ENCODE measurements at regions not wholly inside any gene's neighbourhood (a gene's known extent, or its start where the extent isn't known, plus 50 kb on each side); places are given as distances from the start of the nearest gene placed in this dataset.

GRCh38 chr1:55888685-55889317 lies 673.6 kb upstream of the USP24 start:
- H3K27ac Mint-ChIP-seq (ENCODE audit: unreplicated experiment), result no peak overlapping the region
- DNase-seq (ENCODE audit: low spot score), result no peak
- H3K4me3 Mint-ChIP-seq (ENCODE audit: unreplicated experiment), result no peak overlapping the region
- TF ChIP-seq, protein P1, sequence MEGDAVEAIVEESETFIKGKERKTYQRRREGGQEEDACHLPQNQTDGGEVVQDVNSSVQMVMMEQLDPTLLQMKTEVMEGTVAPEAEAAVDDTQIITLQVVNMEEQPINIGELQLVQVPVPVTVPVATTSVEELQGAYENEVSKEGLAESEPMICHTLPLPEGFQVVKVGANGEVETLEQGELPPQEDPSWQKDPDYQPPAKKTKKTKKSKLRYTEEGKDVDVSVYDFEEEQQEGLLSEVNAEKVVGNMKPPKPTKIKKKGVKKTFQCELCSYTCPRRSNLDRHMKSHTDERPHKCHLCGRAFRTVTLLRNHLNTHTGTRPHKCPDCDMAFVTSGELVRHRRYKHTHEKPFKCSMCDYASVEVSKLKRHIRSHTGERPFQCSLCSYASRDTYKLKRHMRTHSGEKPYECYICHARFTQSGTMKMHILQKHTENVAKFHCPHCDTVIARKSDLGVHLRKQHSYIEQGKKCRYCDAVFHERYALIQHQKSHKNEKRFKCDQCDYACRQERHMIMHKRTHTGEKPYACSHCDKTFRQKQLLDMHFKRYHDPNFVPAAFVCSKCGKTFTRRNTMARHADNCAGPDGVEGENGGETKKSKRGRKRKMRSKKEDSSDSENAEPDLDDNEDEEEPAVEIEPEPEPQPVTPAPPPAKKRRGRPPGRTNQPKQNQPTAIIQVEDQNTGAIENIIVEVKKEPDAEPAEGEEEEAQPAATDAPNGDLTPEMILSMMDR (IDR thresholded peaks at IDR 0.05; ENCODE audit: unreplicated experiment), result no peak
- no peaks in the 10 kb centered on the region for H3K36me3 Mint-ChIP-seq (ENCODE audit: low read depth, unreplicated experiment)
- no peaks in the 10 kb centered on the region for H3K27me3 Mint-ChIP-seq (ENCODE audit: unreplicated experiment)
- no peaks in the 10 kb centered on the region for H3K9me3 Mint-ChIP-seq (ENCODE audit: unreplicated experiment)
- no peaks in the 10 kb centered on the region for H3K4me1 Mint-ChIP-seq (ENCODE audit: unreplicated experiment)

GRCh38 chr1:55886856-55887712 lies 671.9 kb upstream of the USP24 start:
- DNase-seq (ENCODE audit: low spot score), result no peak
- H3K4me3 Mint-ChIP-seq (ENCODE audit: unreplicated experiment), result no peak overlapping the region
- H3K36me3 Mint-ChIP-seq (ENCODE audit: low read depth, unreplicated experiment), result no peaks in the 10 kb centered on the region
- TF ChIP-seq, protein P1 (IDR thresholded peaks at IDR 0.05; ENCODE audit: unreplicated experiment), result no peak
- no peaks in the 10 kb centered on the region for H3K4me1 Mint-ChIP-seq (ENCODE audit: unreplicated experiment)
- no peaks in the 10 kb centered on the region for H3K9me3 Mint-ChIP-seq (ENCODE audit: unreplicated experiment)
- no peaks in the 10 kb centered on the region for H3K27me3 Mint-ChIP-seq (ENCODE audit: unreplicated experiment)
- no peak overlapping the region for H3K27ac Mint-ChIP-seq (ENCODE audit: unreplicated experiment)

- H3K4me3 Mint-ChIP-seq (ENCODE audit: unreplicated experiment), result no peak overlapping the region
- TF ChIP-seq, protein P1 (IDR thresholded peaks at IDR 0.05; ENCODE audit: unreplicated experiment), result no peak
- no peaks in the 10 kb centered on the region for H3K9me3 Mint-ChIP-seq (ENCODE audit: unreplicated experiment)
- H3K4me1 Mint-ChIP-seq (ENCODE audit: unreplicated experiment), result no peaks in the 10 kb centered on the region
- H3K36me3 Mint-ChIP-seq (ENCODE audit: low read depth, unreplicated experiment), result no peaks in the 10 kb centered on the region
- no peak overlapping the region for H3K27ac Mint-ChIP-seq (ENCODE audit: unreplicated experiment)
- no peaks in the 10 kb centered on the region for H3K27me3 Mint-ChIP-seq (ENCODE audit: unreplicated experiment)
- DNase-seq (ENCODE audit: low spot score), result no peak
Measured at GRCh38 chr1:55885619-55886018, 670.5 kb upstream of the USP24 start.

GRCh38 chr1:55882931-55883330 lies 667.8 kb upstream of the USP24 start:
- DNase-seq (ENCODE audit: low spot score), result no peak
- no peak overlapping the region for H3K4me3 Mint-ChIP-seq (ENCODE audit: unreplicated experiment)
- no peaks in the 10 kb centered on the region for H3K4me1 Mint-ChIP-seq (ENCODE audit: unreplicated experiment)
- no peaks in the 10 kb centered on the region for H3K9me3 Mint-ChIP-seq (ENCODE audit: unreplicated experiment)
- H3K36me3 Mint-ChIP-seq (ENCODE audit: low read depth, unreplicated experiment), result no peaks in the 10 kb centered on the region
- TF ChIP-seq, protein P1 (IDR thresholded peaks at IDR 0.05; ENCODE audit: unreplicated experiment), result no peak
- no peak overlapping the region for H3K27ac Mint-ChIP-seq (ENCODE audit: unreplicated experiment)
- H3K27me3 Mint-ChIP-seq (ENCODE audit: unreplicated experiment), result no peaks in the 10 kb centered on the region

DNA sequence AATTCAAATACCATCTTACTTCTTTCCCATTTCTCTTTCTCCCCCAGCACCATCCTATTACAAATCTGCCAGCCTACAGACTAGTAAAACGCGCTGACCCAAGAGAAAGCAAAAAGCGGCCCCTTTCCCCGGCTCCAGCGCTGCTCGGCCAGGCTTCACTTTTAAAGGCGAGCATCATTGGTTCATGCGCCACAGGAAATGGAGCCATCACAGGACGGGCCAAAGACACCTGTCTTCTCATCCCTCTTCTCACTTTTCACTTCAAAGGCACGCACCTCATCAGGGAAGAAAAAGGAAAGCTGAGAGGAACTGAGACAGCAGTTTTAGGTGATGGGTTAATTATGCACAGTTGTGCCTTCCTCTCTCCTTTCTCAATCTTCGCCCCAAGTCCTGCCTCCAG lies 664.2 kb upstream of the USP24 start:
- DNase-seq (ENCODE audit: low spot score), result no peak
- TF ChIP-seq, protein P1 (IDR thresholded peaks at IDR 0.05; ENCODE audit: unreplicated experiment), result no peak
- Mint-ChIP-seq H3K36me3 (ENCODE audit: low read depth, unreplicated experiment) (no peaks in the 10 kb centered on the region), H3K27me3 (ENCODE audit: unreplicated experiment) (no peaks in the 10 kb centered on the region), H3K4me1 (ENCODE audit: unreplicated experiment) (peaks cover 4% of the 10 kb centered on the region), H3K27ac (ENCODE audit: unreplicated experiment) (no peak overlapping the region), H3K9me3 (ENCODE audit: unreplicated experiment) (no peaks in the 10 kb centered on the region), H3K4me3 (ENCODE audit: unreplicated experiment) (no peak overlapping the region)

Measured in endothelial cell (in vitro differentiated cells).